ENCODE measurements at regions not wholly inside any gene's neighbourhood (a gene's known extent, or its start where the extent isn't known, plus 50 kb on each side); places are given as distances from the start of the nearest gene placed in this dataset.

- TF ChIP-seq PATZ1 (CRISPR knock-in tag; IDR thresholded peaks at IDR 0.05; ENCODE audit: borderline replicate concordance) (no peak), TOX (CRISPR knock-in tag; IDR thresholded peaks at IDR 0.05; ENCODE audit: borderline replicate concordance) (no peak), TCF4 (CRISPR knock-in tag; IDR thresholded peaks at IDR 0.05; ENCODE audit: borderline replicate concordance) (no peak), PPARA (CRISPR knock-in tag; IDR thresholded peaks at IDR 0.05; ENCODE audit: borderline replicate concordance) (no peak), OSR1 (CRISPR knock-in tag; IDR thresholded peaks at IDR 0.05) (no peak), ESRRG (CRISPR knock-in tag; IDR thresholded peaks at IDR 0.05) (no peak), ZFP3 (CRISPR knock-in tag; IDR thresholded peaks at IDR 0.05) (no peak), ZNF70 (CRISPR knock-in tag; IDR thresholded peaks at IDR 0.05) (no peak)
- TF ChIP-seq, protein P1, sequence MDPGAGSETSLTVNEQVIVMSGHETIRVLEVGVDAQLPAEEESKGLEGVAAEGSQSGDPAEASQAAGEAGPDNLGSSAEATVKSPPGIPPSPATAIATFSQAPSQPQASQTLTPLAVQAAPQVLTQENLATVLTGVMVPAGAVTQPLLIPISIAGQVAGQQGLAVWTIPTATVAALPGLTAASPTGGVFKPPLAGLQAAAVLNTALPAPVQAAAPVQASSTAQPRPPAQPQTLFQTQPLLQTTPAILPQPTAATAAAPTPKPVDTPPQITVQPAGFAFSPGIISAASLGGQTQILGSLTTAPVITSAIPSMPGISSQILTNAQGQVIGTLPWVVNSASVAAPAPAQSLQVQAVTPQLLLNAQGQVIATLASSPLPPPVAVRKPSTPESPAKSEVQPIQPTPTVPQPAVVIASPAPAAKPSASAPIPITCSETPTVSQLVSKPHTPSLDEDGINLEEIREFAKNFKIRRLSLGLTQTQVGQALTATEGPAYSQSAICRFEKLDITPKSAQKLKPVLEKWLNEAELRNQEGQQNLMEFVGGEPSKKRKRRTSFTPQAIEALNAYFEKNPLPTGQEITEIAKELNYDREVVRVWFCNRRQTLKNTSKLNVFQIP (CRISPR knock-in tag; IDR thresholded peaks at IDR 0.05; ENCODE audit: borderline replicate concordance, low read depth): no peak
- TF ChIP-seq, protein P2, sequence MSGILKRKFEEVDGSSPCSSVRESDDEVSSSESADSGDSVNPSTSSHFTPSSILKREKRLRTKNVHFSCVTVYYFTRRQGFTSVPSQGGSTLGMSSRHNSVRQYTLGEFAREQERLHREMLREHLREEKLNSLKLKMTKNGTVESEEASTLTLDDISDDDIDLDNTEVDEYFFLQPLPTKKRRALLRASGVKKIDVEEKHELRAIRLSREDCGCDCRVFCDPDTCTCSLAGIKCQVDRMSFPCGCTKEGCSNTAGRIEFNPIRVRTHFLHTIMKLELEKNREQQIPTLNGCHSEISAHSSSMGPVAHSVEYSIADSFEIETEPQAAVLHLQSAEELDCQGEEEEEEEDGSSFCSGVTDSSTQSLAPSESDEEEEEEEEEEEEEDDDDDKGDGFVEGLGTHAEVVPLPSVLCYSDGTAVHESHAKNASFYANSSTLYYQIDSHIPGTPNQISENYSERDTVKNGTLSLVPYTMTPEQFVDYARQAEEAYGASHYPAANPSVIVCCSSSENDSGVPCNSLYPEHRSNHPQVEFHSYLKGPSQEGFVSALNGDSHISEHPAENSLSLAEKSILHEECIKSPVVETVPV (CRISPR knock-in tag; IDR thresholded peaks at IDR 0.05): no peak
Measured at GRCh38 chr4:130322439-130322838, 1226.5 kb downstream of the C4orf33 start.
